HG03558 (cell line): ENCODE measurements at regions not wholly inside any gene's neighbourhood (a gene's known extent, or its start where the extent isn't known, plus 50 kb on each side); places are given as distances from the start of the nearest gene placed in this dataset.

ENCODE experiments used
- ATAC-seq: cut with Tn5 transposase; IDR thresholded peaks from one replicate; pipeline ENCODE4 v1.9.1; 2021; ENCODE audit warnings: moderate number of reproducible peaks; ENCODE audit not compliant: unreplicated experiment; ENCODE audit errors: extremely low read depth

GRCh38 chr15:95972041-95972553, 358.4 kb upstream of the NR2F2 start:
- ATAC-seq: no peak

GRCh38 chr15:95972812-95973211, 357.7 kb upstream of the NR2F2 start:
- ATAC-seq: no peak

- no peak for ATAC-seq
Observed at GRCh38 chr15:95973566-95974256, 356.8 kb upstream of the NR2F2 start.

DNA sequence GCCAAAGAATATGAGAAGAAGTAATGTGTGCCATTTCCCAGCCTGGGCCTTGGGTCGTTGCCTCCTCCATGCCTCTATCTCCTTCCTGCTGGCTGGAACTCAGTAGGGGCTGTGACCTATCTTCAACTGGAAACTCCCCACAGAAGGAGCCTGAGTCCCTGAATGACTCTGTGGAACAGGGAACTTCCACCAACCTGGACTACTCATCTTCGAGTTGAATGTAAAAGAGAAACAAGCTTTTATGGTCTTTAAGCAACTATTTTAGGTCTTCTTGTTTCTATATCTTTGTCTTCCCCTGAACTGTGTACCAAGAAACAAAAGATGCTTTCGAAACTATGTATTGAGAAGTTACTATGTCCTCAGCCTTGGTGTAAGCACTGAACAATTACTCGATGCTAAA, 355.3 kb upstream of the NR2F2 start:
- peak; percentile 58 for ATAC-seq

- no peak for ATAC-seq
Observed at GRCh38 chr15:95979286-95979685, 351.2 kb upstream of the NR2F2 start.

DNA sequence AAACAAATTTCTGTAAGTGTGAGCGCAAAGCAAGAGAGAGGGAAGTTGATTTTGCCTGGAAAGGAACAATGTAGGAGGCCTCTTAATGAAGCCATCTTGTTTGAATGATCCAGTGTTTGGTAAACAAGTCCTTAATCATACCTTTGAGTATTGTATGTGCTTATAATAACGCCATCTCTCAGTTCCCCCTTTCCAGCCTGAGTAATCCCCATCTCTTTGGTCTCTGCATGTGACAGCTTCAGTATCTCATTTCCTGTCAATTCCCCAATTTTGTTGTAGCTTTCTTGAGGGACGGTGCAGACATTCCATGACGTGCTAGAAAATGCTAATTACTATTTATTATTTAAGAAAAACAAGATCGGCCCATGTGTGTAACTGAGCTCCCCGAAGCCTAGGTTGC, 349.3 kb upstream of the NR2F2 start:
- no peak for ATAC-seq

DNA sequence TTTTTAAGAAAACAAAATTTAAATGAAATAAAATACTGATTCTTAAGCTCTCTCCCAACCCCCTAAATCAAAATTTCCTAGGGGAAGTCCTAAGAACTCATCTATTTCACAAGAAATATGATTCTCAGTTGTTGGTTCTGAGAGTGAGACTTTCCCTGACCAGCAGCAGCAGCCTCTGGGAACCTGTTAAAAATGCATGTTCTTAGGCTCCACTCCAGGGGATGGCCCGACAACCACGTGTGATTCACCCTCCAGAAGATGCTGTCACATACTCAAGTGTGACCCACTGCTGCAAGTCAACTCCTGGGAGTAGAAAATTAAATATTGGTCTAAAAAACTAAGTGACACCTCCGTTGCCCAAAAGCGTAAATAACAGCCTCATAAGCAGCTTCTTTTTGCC, 343.2 kb upstream of the NR2F2 start:
- no peak for ATAC-seq

- ATAC-seq: no peak
Observed at GRCh38 chr15:95987886-95988573, 342.5 kb upstream of the NR2F2 start.

DNA sequence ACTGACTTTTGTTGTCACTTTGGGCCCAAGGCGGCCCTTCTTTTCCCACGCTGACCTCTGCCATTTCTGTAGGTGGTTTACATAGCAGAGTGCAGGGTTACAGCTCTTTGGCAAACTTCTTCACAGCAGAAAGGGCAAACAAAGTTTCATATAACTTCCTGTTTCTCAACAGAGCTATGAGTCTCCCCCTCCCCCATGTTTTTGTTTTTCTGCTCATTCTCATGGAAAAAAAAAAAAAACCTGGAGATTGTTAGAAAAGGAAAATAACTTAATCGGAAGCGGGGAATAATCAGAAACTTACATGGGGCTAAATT, 342.0 kb upstream of the NR2F2 start:
- ATAC-seq: no peak

GRCh38 chr15:95989392-95989791, 341.1 kb upstream of the NR2F2 start:
- ATAC-seq: no peak

DNA sequence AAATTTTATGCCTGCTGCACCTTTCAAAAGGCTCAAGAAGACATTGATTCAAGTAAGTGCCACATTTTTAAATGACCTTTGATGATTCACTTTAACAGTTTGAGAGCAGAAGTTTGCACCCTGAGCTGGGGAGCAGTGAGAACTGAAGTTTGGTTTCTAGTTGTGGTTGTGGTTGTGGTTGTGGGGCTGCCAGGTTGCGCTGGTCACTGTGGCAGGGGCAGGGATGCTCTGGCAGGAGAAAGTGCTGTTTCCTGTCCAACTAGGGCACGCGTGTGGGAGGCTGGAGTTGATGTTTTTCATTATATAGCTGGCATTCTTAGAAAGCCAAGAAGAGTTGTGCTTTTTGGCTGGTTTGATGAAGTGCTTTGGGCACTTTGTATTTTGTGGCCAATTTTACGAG, 339.7 kb upstream of the NR2F2 start:
- no peak for ATAC-seq

GRCh38 chr15:95994418-95994817, 336.1 kb upstream of the NR2F2 start:
- ATAC-seq: no peak

DNA sequence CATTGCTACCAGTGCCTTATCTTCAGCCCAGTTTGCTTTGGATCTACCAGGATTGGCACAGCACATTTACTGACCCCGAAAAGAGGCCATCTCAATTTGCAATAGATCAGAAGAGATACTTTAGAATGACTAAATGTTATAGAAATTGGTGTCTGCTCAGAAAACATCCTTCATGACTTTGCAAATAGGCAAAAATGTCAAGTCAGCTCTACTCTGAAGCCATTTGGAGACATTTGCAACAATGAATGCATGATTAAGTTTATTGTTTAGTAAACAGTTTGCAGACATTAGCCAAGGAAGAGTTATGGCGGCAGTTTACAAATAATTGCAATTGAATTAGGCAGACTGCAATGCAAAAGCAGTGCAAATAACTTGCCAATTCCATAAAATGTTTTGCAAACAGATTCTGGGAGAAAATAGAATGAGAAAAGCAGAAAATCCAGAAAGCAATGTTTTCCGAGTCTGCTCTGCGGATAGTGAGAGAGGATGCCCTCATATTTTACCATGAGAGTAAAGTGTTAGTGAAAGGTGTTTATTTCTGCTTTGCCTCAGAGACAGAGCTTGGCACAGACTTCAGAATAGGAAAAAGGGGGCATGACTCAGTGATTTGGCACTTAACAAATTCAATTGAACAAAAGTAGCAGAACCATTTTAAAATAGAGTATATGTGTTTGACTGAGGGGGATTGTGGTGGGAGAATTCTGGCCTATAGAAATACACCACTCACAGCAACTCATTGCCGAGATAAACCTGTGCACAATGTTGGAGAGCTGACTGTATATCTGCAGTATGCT, 334.9 kb upstream of the NR2F2 start:
- no peak for ATAC-seq

DNA sequence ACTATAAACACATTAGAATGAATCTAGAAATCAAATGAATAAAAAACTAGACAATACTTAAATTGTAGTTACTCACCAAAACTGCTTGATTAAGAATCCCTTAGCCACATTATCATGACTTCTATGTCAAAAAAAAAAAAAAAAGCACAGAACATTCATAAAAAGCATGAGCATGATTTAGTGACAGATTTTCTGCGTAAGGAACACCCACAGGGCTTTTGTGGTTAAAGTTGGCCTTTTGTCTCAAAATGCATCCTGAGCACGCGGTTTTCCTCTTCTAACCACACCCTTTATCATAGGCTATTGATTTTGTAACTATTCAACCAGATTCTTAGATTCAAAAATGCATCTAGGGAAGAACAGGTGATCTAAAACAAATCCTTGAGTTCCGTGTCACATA, 334.0 kb upstream of the NR2F2 start:
- no peak for ATAC-seq

DNA sequence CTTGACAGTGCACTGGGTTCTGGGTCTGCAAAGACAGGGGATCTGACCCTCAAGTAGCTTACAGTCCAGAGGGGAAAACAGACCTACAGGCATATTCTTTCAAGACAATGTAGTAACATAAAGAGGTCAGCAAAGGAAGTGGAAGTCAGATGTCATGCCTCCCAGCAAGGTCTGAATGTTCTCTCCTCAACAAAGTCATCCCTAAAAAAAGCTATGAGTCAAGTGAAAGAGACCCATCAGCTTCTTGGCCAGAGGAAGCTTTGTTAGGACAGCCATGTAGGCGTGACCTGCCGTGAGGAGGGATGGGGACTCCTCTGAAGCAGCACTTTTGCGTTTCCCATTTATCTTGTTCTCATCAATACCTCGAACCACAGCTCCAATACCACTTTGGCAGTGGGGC, 331.6 kb upstream of the NR2F2 start:
- no peak for ATAC-seq

- ATAC-seq: no peak
Observed at GRCh38 chr15:96002890-96003859, 327.3 kb upstream of the NR2F2 start.

DNA sequence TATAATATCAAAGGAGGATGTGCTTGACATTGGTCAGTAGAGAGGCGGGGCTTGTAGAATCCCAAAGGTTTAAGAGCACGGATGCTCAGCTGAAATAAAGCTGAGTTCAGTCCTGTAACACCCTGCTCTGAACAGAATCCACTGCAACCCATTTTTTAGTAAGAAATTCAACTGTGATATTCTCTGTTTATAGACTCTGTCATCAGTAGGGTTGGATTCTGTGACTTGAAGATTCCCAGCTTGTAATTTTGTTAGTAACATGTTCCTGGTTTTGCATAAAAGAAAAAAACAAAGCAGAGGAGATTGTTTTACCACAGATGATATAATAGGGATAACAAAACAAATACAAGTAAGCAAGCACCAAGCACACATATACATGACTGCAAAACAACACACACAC, 324.6 kb upstream of the NR2F2 start:
- no peak for ATAC-seq

DNA sequence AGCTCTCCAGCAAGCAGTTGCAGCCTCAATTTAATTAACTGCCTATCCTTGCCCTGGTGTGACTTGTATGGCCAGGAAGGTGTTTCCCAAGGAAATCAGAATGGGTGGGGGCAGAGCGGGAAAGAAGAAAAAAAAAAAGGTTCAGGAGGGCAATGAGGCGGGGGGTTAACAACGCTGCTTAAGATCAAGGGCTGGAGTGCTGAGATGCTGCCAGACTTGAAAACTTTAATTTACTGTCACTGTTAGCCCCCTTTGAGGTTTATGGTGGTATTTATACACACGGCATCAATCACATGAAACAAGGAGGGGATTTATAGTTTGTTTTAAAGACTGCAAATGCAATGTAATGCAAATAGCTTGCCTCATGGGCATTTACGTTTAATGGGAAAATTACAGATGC, 319.4 kb upstream of the NR2F2 start:
- no peak for ATAC-seq

DNA sequence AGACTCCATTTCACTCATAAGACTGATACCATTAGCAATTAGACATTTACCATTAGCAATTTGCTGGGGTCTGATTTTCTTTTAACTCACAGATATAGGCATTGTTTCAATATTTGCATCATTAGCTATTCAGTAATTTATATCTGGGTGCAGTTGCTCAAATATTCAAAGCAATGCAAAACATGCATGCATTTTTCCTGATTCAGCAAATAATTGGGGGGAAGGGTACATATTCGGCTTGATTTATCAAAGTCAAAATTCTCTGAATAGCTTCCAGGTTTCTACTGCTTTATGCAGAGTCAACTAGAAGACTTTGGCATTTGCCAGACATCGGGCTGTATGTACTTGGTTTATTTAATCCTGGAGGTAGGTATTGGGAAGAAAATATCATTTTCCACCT, 315.6 kb upstream of the NR2F2 start:
- ATAC-seq: no peak

DNA sequence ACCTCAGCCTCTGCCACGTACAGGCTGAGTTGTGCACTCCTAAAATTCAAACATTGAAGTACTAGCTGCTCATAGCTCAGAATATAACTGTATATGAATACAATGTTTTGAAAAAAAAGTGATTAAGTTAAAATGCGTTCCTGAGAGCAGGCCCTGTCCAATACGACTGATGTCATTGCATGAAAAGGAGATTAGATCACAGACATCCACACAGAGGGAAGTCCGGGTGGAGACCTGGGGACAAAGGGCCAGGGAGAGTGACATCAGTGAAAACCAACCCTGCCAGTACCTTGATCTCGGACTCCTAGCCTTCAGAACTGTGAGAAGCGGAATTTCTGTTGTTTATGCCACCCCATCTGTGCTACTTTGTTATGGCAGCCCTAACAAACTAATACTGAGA, 311.4 kb upstream of the NR2F2 start:
- ATAC-seq: no peak
